ENCODE measurements at regions not wholly inside any gene's neighbourhood (a gene's known extent, or its start where the extent isn't known, plus 50 kb on each side); places are given as distances from the start of the nearest gene placed in this dataset.

GRCh38 chr15:29324746-29325145 is 55.1 kb upstream of the NSMCE3 start:
- no peaks in the 10 kb centered on the region for H3K4me1 ChIP-seq
- WGBS, 5 donors = 0 to 53% (median 43%) methylated on average over 1 of the region's 1 CpG

GRCh38 chr15:29323557-29323956 is 53.9 kb upstream of the NSMCE3 start:
- H3K4me1 ChIP-seq = no peaks in the 10 kb centered on the region
- DNase-seq = no peak
- H3K4me3 ChIP-seq = no peak overlapping the region
- WGBS, 5 donors = 69 to 81% (median 77%) methylated on average over 1 of the region's 1 CpG
- H3K9me3 ChIP-seq = peaks cover 0 to 14% (median 5%) of the 10 kb centered on the region in 4 donors
- no peak for TF ChIP-seq EP300 (IDR thresholded peaks at IDR 0.05)
- no peak for TF ChIP-seq POLR2AphosphoS5 (IDR thresholded peaks at IDR 0.05)
- no peak for TF ChIP-seq CTCF (IDR thresholded peaks at IDR 0.05)
- no peak for TF ChIP-seq POLR2A (IDR thresholded peaks at IDR 0.05)
- intact Hi-C loops (cut with DNase I; ENCODE audit: low total_unique reads) = no loop called here
- H3K27ac ChIP-seq = no peak overlapping the region
- H3K27me3 ChIP-seq = no peaks in the 10 kb centered on the region
- H3K36me3 ChIP-seq = no peaks in the 10 kb centered on the region

More at GRCh38 chr15:29324746-29325145, 55.1 kb upstream of the NSMCE3 start:
- TF ChIP-seq CTCF (IDR thresholded peaks at IDR 0.05) = no peak
- no peak for TF ChIP-seq POLR2AphosphoS5 (IDR thresholded peaks at IDR 0.05)
- TF ChIP-seq POLR2A (IDR thresholded peaks at IDR 0.05) = no peak
- TF ChIP-seq EP300 (IDR thresholded peaks at IDR 0.05) = no peak
- no peaks in the 10 kb centered on the region for H3K27me3 ChIP-seq
- no peak for DNase-seq
- peaks cover 0 to 14% (median 5%) of the 10 kb centered on the region in 4 donors for H3K9me3 ChIP-seq
- no peaks in the 10 kb centered on the region for H3K36me3 ChIP-seq
- no peak overlapping the region for H3K4me3 ChIP-seq
- intact Hi-C loops (cut with DNase I; ENCODE audit: low total_unique reads) = no loop called here
- H3K27ac ChIP-seq = no peak overlapping the region

GRCh38 chr15:29322415-29322814 is 52.8 kb upstream of the NSMCE3 start:
- WGBS, 5 donors = 11 to 19% (median 15%) methylated on average over 6 of the region's 6 CpGs
- H3K9me3 ChIP-seq = peaks cover 0 to 14% (median 5%) of the 10 kb centered on the region in 4 donors
- no peaks in the 10 kb centered on the region for H3K4me1 ChIP-seq
- no peaks in the 10 kb centered on the region for H3K27me3 ChIP-seq
- peak in 1 of 2 donors; percentile 16 for DNase-seq
- no peak overlapping the region for H3K27ac ChIP-seq
- intact Hi-C loops (cut with DNase I; ENCODE audit: low total_unique reads) = no loop called here
- H3K4me3 ChIP-seq = no peak overlapping the region
- no peaks in the 10 kb centered on the region for H3K36me3 ChIP-seq
- TF ChIP-seq CTCF (IDR thresholded peaks at IDR 0.05) = no peak
- TF ChIP-seq POLR2AphosphoS5 (IDR thresholded peaks at IDR 0.05) = no peak
- no peak for TF ChIP-seq POLR2A (IDR thresholded peaks at IDR 0.05)
- TF ChIP-seq EP300 (IDR thresholded peaks at IDR 0.05) = no peak

GRCh38 chr15:29320420-29320819 is 50.8 kb upstream of the NSMCE3 start:
- intact Hi-C loops (cut with DNase I; ENCODE audit: low total_unique reads) = no loop called here
- Histone ChIP-seq H3K4me1 (no peaks in the 10 kb centered on the region), H3K36me3 (no peaks in the 10 kb centered on the region), H3K27ac (no peak overlapping the region), H3K27me3 (no peaks in the 10 kb centered on the region), H3K9me3 (no peaks in the 10 kb centered on the region), H3K4me3 (no peak overlapping the region)
- no peak for DNase-seq
- 65 to 82% (median 78%) methylated on average over 1 of the region's 1 CpG for WGBS, 5 donors
- TF ChIP-seq EP300 (IDR thresholded peaks at IDR 0.05) (no peak), POLR2AphosphoS5 (IDR thresholded peaks at IDR 0.05) (no peak), CTCF (IDR thresholded peaks at IDR 0.05) (no peak), POLR2A (IDR thresholded peaks at IDR 0.05) (no peak)

Data from stomach (tissue), 8 donors.